ENCODE measurements at regions not wholly inside any gene's neighbourhood (a gene's known extent, or its start where the extent isn't known, plus 50 kb on each side); places are given as distances from the start of the nearest gene placed in this dataset.

DNA sequence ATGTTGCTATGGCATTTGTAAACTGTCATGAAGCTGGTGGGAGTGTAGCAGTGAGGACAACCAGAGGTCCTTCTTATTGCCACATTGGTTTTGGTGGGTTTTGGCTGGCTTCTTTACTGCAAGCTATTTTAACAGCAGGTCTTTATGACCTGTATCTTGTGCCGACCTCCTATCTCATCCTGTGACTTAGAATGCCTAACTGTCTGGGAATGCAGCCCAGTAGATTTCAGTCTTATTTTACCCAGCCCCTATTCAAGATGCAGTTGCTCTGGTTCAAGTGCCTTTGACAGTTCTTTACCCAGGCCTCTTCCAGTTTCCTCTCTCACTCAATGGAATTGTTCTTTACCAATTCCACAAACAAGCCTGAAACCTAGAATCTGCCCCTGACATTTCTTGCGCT is 145.1 kb downstream of the KCNE4 start:
- Histone ChIP-seq H4K20me1 (ENCODE audit: insufficient read depth, low read length) (no peaks in the 10 kb centered on the region), H3K9me3 (ENCODE audit: low read depth, low read length) (no peaks in the 10 kb centered on the region), H3K27me3 (ENCODE audit: insufficient read depth, low read length) (no peaks in the 10 kb centered on the region), H3K4me1 (ENCODE audit: insufficient read depth, low read length) (no peaks in the 10 kb centered on the region), H3K36me3 (ENCODE audit: insufficient read depth, low read length) (no peaks in the 10 kb centered on the region), H3K4me2 (ENCODE audit: insufficient read depth, low read length) (no peak overlapping the region), H3K27ac (ENCODE audit: low read depth, low read length) (no peak overlapping the region), H2AFZ (ENCODE audit: low read length) (no peak overlapping the region), H3K79me2 (ENCODE audit: insufficient read depth, low read length) (no peaks in the 10 kb centered on the region), H3K4me3 (ENCODE audit: insufficient read depth, low read length) (no peak overlapping the region)
- DNase-seq (ENCODE audit: insufficient read length, low spot score, missing footprints): no peak
- TF ChIP-seq, protein P1, sequence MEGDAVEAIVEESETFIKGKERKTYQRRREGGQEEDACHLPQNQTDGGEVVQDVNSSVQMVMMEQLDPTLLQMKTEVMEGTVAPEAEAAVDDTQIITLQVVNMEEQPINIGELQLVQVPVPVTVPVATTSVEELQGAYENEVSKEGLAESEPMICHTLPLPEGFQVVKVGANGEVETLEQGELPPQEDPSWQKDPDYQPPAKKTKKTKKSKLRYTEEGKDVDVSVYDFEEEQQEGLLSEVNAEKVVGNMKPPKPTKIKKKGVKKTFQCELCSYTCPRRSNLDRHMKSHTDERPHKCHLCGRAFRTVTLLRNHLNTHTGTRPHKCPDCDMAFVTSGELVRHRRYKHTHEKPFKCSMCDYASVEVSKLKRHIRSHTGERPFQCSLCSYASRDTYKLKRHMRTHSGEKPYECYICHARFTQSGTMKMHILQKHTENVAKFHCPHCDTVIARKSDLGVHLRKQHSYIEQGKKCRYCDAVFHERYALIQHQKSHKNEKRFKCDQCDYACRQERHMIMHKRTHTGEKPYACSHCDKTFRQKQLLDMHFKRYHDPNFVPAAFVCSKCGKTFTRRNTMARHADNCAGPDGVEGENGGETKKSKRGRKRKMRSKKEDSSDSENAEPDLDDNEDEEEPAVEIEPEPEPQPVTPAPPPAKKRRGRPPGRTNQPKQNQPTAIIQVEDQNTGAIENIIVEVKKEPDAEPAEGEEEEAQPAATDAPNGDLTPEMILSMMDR (IDR thresholded peaks at IDR 0.05; ENCODE audit: extremely low read depth, low read depth, low read length): no peak

DNA sequence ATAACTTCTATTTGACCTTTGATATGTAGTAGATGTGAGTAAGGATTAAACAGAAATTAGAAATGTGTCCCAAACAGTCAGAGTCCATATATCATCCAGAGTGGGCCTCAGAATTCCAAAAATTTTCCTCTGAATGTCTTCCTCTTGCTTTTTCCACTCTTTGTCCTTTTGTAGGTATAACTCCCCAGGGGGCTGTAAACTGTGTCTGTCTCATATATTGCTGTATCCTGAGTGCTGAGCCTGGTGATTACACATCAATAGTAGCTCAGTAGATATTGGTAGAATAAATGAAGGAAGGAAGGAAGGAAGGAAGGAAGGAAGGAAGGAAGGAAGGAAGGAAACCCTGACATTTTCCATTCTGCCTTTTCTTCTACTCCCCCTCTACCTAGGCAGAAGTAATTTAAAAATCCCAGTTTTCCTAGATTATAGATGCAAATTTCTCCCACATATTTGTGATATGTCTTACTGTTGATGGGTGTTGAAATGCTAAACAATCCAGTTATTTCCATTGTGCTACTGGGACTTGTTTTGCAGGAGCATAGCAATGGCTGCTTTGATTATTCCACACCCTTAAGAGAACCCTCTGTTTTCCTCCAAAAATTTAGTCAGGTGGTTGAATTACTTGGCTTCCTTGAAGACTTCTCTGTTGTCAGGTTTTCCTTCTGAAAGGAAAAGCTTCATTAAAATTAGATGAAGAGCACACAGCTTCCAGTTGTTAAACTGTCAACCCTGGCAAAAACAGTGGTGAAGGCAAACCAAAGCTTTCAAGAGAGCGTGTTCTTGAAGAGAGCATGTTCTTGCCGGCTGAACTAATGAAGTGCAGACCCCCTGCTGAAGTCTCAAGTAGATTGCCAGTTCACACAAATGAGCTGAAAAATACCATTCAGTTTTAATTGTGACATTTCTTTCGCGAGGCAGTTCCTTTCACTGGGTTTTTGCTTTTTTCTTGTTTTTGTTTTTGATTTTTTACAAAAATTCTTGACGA is 147.8 kb downstream of the KCNE4 start:
- H3K4me3 ChIP-seq (ENCODE audit: insufficient read depth, low read length): no peak overlapping the region
- H3K27me3 ChIP-seq (ENCODE audit: insufficient read depth, low read length): no peaks in the 10 kb centered on the region
- no peak overlapping the region for H3K4me2 ChIP-seq (ENCODE audit: insufficient read depth, low read length)
- TF ChIP-seq, protein P1 (IDR thresholded peaks at IDR 0.05; ENCODE audit: extremely low read depth, low read depth, low read length): no peak
- no peaks in the 10 kb centered on the region for H4K20me1 ChIP-seq (ENCODE audit: insufficient read depth, low read length)
- no peaks in the 10 kb centered on the region for H3K4me1 ChIP-seq (ENCODE audit: insufficient read depth, low read length)
- DNase-seq (ENCODE audit: insufficient read length, low spot score, missing footprints): no peak
- no peak overlapping the region for H3K27ac ChIP-seq (ENCODE audit: low read depth, low read length)
- no peaks in the 10 kb centered on the region for H3K9me3 ChIP-seq (ENCODE audit: low read depth, low read length)
- no peaks in the 10 kb centered on the region for H3K79me2 ChIP-seq (ENCODE audit: insufficient read depth, low read length)
- no peaks in the 10 kb centered on the region for H3K36me3 ChIP-seq (ENCODE audit: insufficient read depth, low read length)
- H2AFZ ChIP-seq (ENCODE audit: low read length): no peak overlapping the region

DNA sequence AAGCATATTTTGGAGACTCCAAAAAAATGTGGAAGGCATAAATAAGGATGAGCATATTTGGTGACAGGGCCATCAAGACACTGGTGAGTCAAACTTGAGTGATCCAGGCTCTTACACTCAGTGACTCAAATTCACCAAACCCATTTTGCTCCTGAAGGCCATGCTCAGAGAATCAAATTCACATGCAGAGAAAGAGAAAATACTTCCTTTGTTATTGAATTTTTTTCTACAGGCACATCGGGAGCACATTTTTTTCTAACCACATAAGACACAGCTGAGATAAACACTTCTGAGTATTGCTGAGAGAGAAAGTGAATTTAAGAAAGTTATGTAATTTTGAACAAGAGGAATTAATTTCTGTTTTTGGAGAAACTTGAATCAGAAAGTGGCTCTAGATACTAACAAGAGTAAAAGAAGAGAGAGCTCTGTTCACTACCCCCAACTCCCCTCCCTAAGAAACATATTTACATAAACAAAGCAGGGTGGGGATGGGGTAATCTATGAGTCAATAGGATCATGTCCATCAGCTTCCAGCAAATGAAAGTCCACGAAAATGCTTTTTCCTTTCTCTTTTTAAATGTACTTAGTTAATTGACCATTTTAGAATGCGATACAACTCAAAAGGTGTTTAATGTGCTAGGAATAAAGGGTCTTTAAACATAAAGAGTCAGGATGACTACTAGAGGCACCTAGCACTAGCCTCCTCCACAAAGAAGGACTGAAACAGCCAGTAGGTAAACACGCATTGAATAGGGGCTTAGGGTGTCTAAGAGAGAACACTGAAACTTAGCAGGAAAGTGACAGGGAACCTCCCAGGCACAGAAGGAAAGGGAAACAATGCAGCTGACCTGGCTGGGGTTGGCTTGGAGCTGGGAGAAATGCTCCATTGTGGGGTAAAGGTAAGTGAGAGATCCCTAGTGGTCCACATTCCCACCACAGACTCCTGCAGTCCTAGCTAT is 152.3 kb downstream of the KCNE4 start:
- H3K27ac ChIP-seq (ENCODE audit: low read depth, low read length): no peak overlapping the region

More for the DNA sequence above, 152.3 kb downstream of the KCNE4 start:
- H3K36me3 ChIP-seq (ENCODE audit: insufficient read depth, low read length): no peaks in the 10 kb centered on the region
- no peaks in the 10 kb centered on the region for H3K27me3 ChIP-seq (ENCODE audit: insufficient read depth, low read length)
- no peaks in the 10 kb centered on the region for H4K20me1 ChIP-seq (ENCODE audit: insufficient read depth, low read length)
- no peak for DNase-seq (ENCODE audit: insufficient read length, low spot score, missing footprints)
- no peak overlapping the region for H3K4me2 ChIP-seq (ENCODE audit: insufficient read depth, low read length)
- H3K9me3 ChIP-seq (ENCODE audit: low read depth, low read length): no peaks in the 10 kb centered on the region
- H3K79me2 ChIP-seq (ENCODE audit: insufficient read depth, low read length): no peaks in the 10 kb centered on the region
- H2AFZ ChIP-seq (ENCODE audit: low read length): no peak overlapping the region
- TF ChIP-seq, protein P1 (IDR thresholded peaks at IDR 0.05; ENCODE audit: extremely low read depth, low read depth, low read length): no peak
- no peak overlapping the region for H3K4me3 ChIP-seq (ENCODE audit: insufficient read depth, low read length)
- H3K4me1 ChIP-seq (ENCODE audit: insufficient read depth, low read length): no peaks in the 10 kb centered on the region
